Ramos (cell line): ENCODE measurements at regions not wholly inside any gene's neighbourhood (a gene's known extent, or its start where the extent isn't known, plus 50 kb on each side); places are given as distances from the start of the nearest gene placed in this dataset.

Experiments used
- in situ Hi-C: fragments of 300-500 bp; cut with MboI; formaldehyde crosslinking; loops from one replicate; pipeline ENCODE4 v1.14.3; 2022; ENCODE audit warnings: low sequenced_read_pairs; ENCODE audit not compliant: unreplicated experiment

DNA sequence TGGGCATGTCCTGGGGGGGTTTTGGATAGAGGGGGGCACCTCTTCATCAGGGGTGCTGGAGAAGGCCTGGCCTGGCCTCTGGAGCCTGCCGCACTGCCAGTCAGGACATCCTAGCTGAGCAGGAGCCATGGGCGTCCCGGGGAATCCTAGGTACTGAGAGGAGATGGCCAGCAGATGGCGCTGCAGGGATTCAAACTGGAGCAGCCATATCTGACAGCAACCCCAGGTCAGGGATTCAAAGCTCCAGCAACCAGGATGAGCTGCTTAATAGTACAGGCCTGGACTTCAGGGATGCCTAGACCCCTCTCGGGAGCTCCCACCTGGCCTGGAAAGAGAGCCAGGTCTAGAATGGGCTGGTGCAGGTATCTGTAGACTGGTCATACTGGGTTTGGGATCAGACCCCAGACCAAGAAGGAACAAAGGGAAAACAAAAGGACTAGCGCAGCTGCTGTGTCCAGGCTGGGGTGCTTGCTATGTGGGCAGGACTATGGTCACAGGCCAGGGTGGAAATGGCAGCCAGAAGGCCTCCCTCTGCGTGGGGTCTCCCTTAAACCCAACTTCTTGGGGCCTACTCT, 306.9 kb upstream of the RBFOX1 start:
- in situ Hi-C loops = no loop called here

DNA sequence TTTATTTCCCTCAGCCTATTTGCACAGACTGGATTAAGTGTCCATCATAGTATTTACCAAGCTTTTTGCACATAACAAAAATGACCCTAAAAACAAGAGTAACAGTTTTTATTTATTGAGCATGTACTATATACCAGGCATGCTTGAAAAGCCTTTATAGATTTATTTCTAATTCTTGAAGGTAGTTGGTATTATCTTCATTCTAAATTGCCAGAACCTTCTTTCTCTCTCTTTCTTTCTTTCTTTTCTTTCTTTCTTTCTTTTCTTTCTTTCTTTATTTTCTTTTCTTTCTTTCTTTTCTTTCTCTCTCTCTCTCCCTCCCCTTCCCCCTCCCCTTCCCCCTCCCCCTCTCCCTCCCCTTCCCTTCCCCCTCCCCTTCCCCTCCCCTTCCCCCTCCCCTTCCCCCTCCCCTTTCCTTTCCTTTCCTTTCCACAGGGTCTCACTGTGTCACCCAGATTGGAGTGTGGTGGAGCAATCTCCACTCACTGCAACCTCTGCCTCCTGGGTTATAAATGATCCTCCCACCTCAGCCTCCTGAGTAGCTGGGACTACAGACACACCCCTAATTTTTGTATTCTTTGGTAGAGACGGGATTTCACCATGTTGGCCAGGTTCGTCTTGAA, 310.9 kb upstream of the RBFOX1 start:
- in situ Hi-C loops = no loop called here

DNA sequence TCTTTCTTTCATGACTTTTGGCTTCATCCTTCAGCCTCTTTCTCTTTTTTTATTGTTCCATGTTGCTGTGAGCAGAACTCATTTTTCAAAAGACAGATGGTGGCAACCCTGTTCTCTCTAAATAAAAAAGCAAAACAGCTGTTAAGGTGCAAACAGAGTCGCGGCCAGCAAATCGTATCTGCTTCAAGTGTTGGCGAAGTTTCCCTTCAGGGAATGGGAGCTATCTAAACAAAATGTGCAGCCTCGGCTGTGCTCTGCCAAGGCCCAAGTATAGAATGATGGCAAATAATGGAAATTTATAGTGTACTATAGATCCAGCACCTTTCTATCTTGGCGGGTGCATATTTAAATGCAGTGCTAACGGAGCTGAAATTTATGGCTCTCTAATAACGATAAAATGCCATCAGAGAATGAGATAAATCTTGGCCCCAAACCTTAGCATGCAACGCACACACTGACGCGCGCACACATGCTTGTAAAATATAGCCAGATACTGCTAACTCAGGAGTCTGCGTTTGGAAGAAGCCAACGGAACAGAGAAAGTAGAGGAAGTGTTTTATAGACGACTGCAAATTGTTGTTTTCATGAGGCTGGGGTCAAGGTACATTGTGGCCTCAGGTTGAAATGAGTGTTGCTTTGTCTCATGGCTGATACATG, 315.5 kb upstream of the RBFOX1 start:
- in situ Hi-C loops = no loop called here

- in situ Hi-C loops = no loop called here
Observed at GRCh38 chr16:7014756-7015155, 317.9 kb upstream of the RBFOX1 start.

- in situ Hi-C loops = no loop called here
Observed at GRCh38 chr16:7013990-7014389, 318.7 kb upstream of the RBFOX1 start.

- in situ Hi-C loops = no loop called here
Observed at GRCh38 chr16:7004266-7004665, 328.4 kb upstream of the RBFOX1 start.

DNA sequence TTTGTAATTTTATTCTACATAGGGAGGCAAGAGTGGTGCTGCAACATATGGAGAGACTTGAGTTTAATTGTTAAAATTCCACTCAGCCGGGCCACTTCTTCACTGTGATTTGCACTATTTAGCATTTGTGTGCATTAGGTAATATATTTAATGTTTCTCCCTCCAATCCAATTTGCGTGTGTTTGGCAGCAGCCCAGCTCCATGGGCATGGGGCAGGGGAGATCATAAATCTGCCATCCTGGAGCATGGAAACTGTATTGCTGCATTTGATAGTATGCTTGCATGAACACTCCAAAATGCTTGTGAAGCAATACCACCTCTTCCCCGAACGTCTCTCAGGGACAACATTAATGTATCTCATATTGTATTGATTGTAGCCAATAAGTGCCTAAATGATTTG, 339.1 kb upstream of the RBFOX1 start:
- in situ Hi-C loops = no loop called here

GRCh38 chr16:6988846-6989245, 343.8 kb upstream of the RBFOX1 start:
- in situ Hi-C loops = no loop called here

- in situ Hi-C loops = no loop called here
Observed at GRCh38 chr16:6977916-6978315, 354.7 kb upstream of the RBFOX1 start.

GRCh38 chr16:6977291-6977690, 355.4 kb upstream of the RBFOX1 start:
- in situ Hi-C loops = no loop called here

GRCh38 chr16:6976716-6977115, 355.9 kb upstream of the RBFOX1 start:
- in situ Hi-C loops = no loop called here

DNA sequence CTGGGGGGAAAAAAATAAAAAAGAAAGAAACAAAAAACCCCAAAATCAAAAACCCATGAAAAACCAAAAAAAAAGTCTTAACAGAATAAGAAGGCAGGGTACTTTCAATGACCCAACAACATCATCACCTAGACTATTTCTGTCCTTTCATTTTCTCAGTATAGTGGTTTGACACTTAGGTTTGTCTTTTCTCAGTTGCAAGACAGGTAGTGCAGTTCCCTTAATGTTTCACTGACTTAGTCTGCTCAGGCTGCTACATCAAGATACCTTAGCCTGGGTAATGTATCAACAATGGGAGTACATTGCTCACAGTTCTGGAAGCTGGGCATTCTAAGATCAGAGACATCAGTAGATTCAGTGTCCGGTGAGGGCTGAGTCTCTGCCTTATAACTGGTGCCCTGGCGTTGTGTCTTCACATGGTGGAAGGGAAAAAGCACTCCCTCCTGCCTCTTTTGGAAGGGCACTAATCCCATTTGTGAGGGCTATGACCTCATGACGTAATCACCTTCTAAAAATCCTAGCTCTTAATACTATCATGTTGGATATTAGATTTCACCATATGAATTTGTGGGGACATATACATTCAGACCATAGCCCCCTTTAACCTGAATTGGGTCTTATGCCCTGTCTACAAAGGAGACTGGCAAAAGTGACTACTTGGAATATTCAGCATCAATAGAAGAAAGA, 362.3 kb upstream of the RBFOX1 start:
- in situ Hi-C loops = no loop called here

DNA sequence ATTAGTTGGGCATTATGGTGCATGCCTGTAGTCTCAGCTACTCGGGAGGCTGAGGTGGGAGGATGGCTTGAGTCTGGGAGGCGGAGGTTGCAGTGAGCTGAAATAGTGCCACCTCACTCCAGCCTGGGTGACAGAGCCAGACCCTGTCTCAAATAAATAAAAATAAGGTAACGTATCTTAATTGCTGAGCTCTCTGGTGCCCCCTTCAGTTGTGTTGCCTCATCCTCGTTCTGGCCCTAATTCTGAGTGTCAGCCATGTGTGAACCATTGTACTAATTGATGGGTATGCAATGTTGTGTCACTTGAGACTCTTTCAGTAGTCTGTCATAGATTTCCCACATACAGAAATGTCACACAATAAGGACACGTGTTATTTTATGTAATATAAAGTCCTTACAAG, 363.1 kb upstream of the RBFOX1 start:
- in situ Hi-C loops = no loop called here

- in situ Hi-C loops = no loop called here
Observed at GRCh38 chr16:6967796-6968320, 364.8 kb upstream of the RBFOX1 start.

GRCh38 chr16:6966925-6967324, 365.7 kb upstream of the RBFOX1 start:
- in situ Hi-C loops = no loop called here

DNA sequence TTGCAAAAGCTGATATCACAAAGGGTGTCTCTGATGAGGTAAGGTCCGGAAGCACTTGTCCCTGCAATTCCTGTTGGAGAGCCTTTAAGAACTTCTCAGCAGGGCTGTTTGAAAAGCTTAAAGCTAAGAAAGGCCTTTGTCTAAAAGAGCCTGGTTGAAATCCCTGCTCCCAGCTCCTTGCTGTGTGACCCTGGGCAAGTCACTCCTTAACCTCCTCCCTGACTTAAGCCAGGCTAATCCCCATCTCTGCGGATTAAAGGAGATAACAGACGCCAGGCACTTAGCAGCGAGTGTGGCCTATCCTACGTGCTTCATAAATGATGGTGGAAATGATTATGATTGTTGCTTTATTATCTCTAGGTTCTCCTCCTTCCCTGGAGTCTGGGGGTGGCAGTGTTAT, 368.0 kb upstream of the RBFOX1 start:
- in situ Hi-C loops = no loop called here

GRCh38 chr16:6961704-6962103, 370.9 kb upstream of the RBFOX1 start:
- in situ Hi-C loops = no loop called here

- in situ Hi-C loops = no loop called here
Observed at GRCh38 chr16:6958184-6958583, 374.5 kb upstream of the RBFOX1 start.

GRCh38 chr16:6957681-6958080, 375.0 kb upstream of the RBFOX1 start:
- in situ Hi-C loops = no loop called here

DNA sequence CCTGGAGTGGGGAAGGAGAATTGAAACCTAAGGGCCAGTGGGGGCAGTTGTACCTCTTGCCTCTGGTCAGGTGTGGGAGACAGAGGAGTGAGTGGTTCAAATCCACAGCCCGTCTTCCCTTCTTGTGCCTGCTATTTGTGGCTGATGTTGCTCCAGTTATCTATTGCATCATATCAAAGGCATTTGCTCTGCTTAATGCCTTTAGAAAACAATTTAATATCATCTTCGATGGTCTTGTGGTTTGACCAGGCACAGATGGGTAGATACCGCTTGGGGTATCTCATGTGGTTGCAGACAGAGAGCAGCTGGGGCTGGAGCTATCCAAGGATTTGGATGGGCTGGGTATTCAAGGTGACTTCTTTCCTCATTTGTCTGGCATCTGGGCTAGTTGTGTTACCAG, 376.1 kb upstream of the RBFOX1 start:
- in situ Hi-C loops = no loop called here

DNA sequence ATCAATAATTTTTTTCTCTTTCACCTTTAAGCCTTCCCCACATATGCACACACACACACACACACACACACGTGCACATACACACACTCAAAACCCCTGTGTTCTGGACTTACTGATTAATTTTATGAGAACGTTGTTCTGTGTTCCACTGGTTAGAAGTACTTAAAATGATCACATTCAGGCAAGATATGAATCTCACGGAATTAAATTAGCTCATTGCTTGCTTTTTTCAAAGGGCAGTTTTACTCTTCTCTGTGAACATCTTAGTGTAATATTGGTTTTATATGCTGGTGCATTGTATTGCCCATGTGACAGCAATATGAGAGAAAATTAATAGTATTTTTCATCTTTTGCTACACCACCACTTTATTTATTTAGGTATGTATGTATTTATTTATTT, 377.3 kb upstream of the RBFOX1 start:
- in situ Hi-C loops = no loop called here
